Stimulated activated memory B cell treated with anti-CD40 and anti-IgM and Interleukin-4, amounts not matched to agents 10 μg/mL and 1 μg/mL and 100 μg/mL, for 72 hours (primary cell): ENCODE measurements at regions not wholly inside any gene's neighbourhood (a gene's known extent, or its start where the extent isn't known, plus 50 kb on each side); places are given as distances from the start of the nearest gene placed in this dataset.
A peak's percentile ranks its signal among the peaks of the same experiment; 100 is the strongest.
"Not testable (repeated sequence)": the region's sequence is repeated elsewhere in the genome, so short reads cannot be mapped to it uniquely, and the experiment has no call there.

Experiments
- ATAC-seq: fragments of 150-1000 bp; cut with Tn5 transposase; 2 replicates; pipeline ENCODE4 v1.10.0; 2021
- H3K27ac Mint-ChIP-seq: one replicate; pipeline ENCODE4 v1.8.0; 2022; ENCODE audit warnings: mild to moderate bottlenecking, mixed read lengths
- H3K27me3 Mint-ChIP-seq: one replicate; pipeline ENCODE4 v1.8.0; 2022; ENCODE audit warnings: mixed read lengths
- H3K36me3 Mint-ChIP-seq: one replicate; pipeline ENCODE4 v1.8.0; 2022; ENCODE audit warnings: mixed read lengths
- H3K4me1 Mint-ChIP-seq: one replicate; pipeline ENCODE4 v1.8.0; 2022; ENCODE audit warnings: mixed read lengths
- H3K4me3 Mint-ChIP-seq: one replicate; pipeline ENCODE4 v1.8.0; 2022; ENCODE audit warnings: mild to moderate bottlenecking, moderate library complexity, mixed read lengths
- H3K9me3 Mint-ChIP-seq: one replicate; pipeline ENCODE4 v1.8.0; 2022; ENCODE audit warnings: mixed read lengths

DNA sequence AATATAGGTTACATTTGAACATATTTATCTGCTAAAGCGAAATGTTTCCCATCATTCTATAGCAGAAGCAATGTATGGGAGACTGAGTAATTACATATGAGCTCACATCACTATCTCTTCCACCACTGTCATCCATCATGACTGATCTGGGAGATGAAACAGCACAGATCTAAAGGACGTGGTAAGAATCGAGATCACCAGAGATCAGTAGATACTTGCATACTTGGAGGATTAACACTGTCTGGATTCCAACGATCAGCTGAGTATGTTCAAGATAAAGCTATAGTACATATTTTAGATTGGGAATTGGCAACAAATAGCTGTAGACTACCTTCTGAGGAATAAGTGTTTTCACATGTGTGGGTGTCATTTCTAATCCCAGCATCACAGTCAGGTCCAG lies 94.6 kb downstream of the FOXD4L6 start:
- H3K27me3 Mint-ChIP-seq, ATAC-seq, H3K4me1 Mint-ChIP-seq, H3K9me3 Mint-ChIP-seq, H3K36me3 Mint-ChIP-seq, H3K27ac Mint-ChIP-seq, H3K4me3 Mint-ChIP-seq: not testable (repeated sequence)

DNA sequence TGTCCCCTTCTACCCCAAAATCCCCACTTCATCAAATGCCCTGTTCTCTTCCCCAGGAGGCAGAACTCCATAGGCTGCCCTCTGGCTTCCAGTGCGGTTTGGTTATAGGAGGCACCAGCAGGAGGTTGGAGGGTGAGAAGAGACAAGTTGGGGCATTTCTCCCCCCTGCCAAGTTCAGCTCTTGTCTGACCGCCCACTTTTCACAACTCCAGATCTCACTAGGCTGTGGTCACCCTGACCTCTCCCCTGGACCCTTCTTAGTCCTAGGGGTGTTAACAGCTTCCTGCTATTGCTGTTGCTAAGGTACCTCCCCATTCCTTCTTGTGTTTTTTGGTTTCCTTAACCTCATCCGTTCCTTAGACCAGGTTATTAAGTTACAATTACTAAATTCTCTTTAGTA lies 95.1 kb downstream of the FOXD4L6 start:
- not testable (repeated sequence) for H3K27me3 Mint-ChIP-seq, H3K36me3 Mint-ChIP-seq, H3K4me3 Mint-ChIP-seq, H3K27ac Mint-ChIP-seq, ATAC-seq, H3K9me3 Mint-ChIP-seq, H3K4me1 Mint-ChIP-seq

DNA sequence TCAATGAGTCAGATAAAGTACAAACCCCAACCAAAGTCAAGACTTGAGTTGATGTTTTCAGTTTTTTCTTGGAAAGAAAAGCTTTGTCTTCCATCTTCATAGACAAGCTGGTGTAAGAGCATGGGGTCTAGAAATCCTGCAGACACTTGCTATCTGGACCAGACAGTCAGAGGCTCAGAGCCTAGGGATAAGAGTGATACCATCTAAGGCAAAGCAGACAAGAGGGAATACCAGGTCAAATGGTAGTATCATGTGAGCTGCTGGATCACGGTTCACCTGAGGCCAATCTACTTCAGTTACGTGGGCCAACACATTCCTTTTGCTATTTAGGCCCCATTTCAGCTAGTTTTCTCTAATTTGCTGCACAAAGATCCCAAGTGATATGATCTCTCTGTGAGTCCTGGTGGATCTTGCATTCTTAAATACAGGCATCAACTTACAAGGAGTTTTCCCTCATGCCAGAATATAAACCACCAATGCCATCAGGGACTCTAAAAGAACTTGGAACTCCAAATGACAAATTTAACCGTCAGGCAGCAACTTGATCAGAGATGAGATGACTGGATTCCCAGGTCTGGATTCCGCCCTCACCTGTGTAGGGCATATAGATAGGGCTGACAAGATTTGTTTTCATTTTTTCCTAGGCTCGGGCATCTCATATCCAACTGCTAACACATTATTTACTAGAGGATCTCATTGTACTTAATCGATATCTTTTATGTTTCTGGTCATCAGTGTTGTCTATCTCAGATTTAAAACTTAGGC lies 101.4 kb downstream of the FOXD4L6 start:
- H3K4me1 Mint-ChIP-seq, H3K4me3 Mint-ChIP-seq, H3K9me3 Mint-ChIP-seq, H3K27ac Mint-ChIP-seq, H3K27me3 Mint-ChIP-seq, ATAC-seq: not testable (repeated sequence)
- peaks cover 34% of the 10 kb centered on the region for H3K36me3 Mint-ChIP-seq

DNA sequence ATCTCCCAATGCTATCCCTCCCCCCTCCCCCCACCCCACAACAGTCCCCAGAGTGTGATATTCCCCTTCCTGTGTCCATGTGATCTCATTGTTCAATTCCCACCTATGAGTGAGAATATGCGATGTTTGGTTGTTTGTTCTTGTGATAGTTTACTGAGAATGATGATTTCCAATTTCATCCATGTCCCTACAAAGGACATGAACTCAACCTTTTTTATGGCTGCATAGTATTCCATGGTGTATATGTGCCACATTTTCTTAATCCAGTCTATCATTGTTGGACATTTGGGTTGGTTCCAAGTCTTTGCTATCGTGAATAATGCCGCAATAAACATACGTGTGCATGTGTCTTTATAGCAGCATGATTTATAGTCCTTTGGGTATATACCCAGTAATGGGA lies 106.1 kb downstream of the FOXD4L6 start:
- peaks cover 45% of the 10 kb centered on the region for H3K36me3 Mint-ChIP-seq
- H3K4me3 Mint-ChIP-seq, H3K27ac Mint-ChIP-seq, H3K27me3 Mint-ChIP-seq, H3K9me3 Mint-ChIP-seq, H3K4me1 Mint-ChIP-seq, ATAC-seq: not testable (repeated sequence)

DNA sequence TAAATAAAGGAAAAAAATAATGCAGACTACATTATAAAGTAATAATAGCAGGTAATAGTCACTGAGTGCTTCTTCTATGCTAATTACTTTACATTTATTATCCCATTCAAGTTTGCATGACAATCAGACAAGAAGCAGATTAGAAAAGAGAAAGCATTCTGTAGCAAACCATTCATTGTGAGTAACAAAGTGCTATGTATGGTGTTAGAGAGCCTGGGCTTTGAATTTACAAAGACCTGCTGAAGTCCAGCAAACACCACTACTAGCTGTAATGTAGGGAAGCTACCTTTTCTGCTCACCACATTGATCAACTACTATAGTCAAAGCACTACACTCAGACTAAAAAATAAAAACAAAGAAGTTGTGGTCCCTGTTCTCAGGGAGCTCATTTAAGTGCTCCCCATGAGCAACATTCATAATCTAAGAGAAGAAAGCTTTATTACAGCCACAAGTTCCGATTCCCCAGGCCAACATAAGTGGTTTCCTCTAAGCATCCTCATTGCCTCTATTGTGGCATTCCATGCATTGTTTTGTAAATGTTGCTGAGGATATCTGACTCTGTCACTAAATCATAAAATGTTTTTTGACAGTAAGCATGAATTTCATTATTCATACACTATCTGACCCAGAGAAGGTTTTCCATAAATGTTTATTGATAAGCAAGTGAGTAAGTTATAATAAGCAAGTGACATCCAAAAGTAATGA lies 108.5 kb downstream of the FOXD4L6 start:
- H3K27ac Mint-ChIP-seq, H3K4me1 Mint-ChIP-seq, H3K9me3 Mint-ChIP-seq, H3K4me3 Mint-ChIP-seq, ATAC-seq, H3K27me3 Mint-ChIP-seq: not testable (repeated sequence)
- H3K36me3 Mint-ChIP-seq = peaks cover 46% of the 10 kb centered on the region

DNA sequence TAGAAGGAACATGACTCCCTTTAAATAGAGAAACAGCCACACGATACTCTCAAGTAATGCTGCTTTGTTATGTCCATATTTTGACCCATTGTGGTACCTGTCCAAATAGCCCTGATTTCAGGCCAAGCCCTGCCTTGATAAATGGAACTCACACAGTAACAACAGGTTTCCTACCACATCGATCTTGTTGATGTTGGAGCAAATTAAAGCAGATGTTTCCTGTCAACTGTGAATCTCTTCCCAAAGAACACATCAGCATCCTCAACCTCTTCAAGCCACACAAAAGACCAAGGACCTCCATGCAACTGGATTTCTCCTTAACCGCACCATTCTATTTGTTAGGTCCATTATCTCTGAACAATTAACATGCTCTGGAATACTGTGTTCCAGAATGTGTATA lies 109.5 kb downstream of the FOXD4L6 start:
- not testable (repeated sequence) for H3K27ac Mint-ChIP-seq, H3K4me3 Mint-ChIP-seq
- H3K36me3 Mint-ChIP-seq = peaks cover 49% of the 10 kb centered on the region

DNA sequence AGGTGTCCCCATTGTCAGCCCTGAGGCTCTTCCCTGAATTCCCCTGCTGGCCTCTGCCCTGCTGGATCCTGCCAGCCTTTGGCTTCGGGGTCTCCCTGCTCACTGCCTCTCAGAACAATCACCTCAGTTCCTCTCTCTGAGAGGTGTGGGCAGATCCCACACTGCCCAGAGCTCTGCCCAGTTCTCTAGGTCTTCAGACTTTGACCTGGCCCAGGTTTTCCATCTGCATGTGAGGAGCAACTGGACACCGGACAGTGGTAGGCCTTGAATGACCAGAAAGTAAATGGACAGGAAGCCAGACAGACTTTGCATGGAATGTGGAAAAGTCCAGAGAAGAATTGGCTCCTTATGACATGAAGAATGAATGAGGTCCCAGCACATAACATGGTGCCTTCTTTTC lies 111.8 kb downstream of the FOXD4L6 start:
- ATAC-seq = peak; percentile 26
- H3K9me3 Mint-ChIP-seq, H3K27ac Mint-ChIP-seq, H3K4me1 Mint-ChIP-seq, H3K4me3 Mint-ChIP-seq, H3K27me3 Mint-ChIP-seq: not testable (repeated sequence)
- peaks cover 52% of the 10 kb centered on the region for H3K36me3 Mint-ChIP-seq

More for the DNA sequence above, 109.5 kb downstream of the FOXD4L6 start:
- not testable (repeated sequence) for ATAC-seq, H3K27me3 Mint-ChIP-seq, H3K4me1 Mint-ChIP-seq, H3K9me3 Mint-ChIP-seq

DNA sequence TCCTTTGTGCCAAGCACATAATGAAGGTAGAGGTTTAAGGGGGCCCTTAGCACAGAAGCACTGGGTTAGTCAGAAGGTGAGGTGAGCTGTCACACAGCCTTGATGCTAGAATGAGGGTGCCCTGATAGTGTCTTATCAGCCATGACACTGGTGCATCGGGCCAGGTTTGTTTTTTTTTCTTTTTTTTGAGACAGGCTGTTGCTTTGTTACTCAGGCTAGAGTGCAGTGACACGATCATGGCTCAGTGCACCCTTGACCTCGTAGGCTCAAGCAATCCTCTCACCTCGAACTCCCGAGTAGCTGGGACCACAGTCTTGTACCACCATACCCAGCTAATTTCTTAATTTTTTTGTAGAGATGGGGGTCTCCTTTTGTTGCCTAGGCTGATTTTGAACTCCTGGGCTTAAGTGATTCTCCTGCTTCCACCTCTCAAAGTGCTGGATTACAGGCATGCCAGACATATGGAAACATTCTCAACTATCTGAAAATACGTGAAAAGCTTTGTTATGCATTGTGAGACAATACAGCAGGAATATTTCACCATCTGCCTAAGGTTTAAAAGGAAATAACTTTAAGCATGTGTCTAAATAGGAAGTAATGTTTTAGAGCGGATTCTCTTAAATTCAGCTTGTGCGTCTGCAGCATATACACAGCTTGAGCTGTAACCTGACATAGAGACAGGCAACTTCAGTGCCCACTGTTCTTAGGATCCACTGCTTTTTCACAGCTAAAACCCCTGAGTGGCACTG lies 128.4 kb downstream of the FOXD4L6 start:
- not testable (repeated sequence) for H3K27me3 Mint-ChIP-seq, H3K27ac Mint-ChIP-seq, ATAC-seq, H3K4me3 Mint-ChIP-seq, H3K9me3 Mint-ChIP-seq
- Mint-ChIP-seq H3K36me3 (peaks cover 44% of the 10 kb centered on the region), H3K4me1 (peaks cover 40% of the 10 kb centered on the region)

DNA sequence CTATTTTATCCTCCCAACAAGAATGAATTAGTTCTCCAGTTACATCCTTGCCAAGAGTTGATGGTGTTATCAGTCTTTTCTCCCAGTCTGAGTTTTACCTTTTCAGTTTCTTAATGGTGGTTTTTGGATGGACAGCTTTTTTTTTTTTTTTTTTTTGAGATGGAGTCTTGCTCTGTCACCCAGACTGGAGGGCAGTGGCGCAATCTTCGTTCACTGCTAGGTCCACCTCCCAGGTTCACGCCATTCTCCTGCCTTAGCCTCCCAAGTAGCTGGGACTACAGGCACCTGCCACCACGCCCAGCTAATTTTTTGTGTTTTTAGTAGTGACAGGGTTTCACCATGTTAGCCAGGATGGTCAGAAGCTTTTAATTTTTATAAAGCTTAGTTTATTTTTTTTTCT lies 133.0 kb downstream of the FOXD4L6 start:
- not testable (repeated sequence) for H3K4me3 Mint-ChIP-seq, H3K27me3 Mint-ChIP-seq, ATAC-seq, H3K27ac Mint-ChIP-seq, H3K9me3 Mint-ChIP-seq
- peaks cover 44% of the 10 kb centered on the region for H3K4me1 Mint-ChIP-seq
- H3K36me3 Mint-ChIP-seq = peaks cover 40% of the 10 kb centered on the region

DNA sequence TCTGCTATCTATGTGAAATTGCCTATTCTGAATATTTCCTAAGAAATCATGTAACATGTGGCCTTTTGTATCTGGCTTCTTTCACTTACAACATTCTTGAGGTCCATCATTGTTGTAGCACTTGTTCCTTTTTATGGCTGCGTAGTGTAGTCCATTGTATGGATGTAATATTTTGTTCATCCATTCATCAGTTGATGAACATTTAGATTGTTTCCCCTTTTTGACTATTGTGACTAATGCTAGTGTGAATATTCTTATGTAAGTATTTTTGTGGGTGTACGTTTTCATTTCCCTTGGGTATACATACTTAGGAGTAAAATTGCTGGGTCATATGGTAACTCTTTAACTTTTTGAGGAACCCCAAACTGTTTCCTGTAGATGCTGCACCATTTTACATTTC lies 134.6 kb downstream of the FOXD4L6 start:
- H3K27ac Mint-ChIP-seq, ATAC-seq, H3K9me3 Mint-ChIP-seq, H3K27me3 Mint-ChIP-seq: not testable (repeated sequence)
- Mint-ChIP-seq H3K4me3 (peak overlapping the region; percentile 70), H3K36me3 (peaks cover 28% of the 10 kb centered on the region), H3K4me1 (peaks cover 30% of the 10 kb centered on the region)

DNA sequence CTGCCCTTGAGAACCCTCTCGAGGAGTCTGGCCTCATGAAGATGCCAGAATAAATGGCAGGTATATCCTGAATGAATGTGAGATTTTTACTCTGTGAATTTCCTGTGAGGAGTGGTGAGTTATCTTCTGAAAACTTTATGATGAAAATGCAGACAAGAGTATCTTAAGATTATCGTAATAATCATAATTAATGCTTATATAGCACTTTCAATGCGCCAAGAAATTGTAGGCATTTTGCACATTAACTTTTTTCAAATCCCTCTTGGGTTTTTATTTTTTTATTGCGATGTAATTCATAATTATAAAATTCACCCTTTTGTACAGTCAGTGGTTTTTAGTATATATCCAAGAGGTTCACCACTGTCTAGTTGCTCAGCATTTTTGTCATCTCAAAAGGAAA lies 135.1 kb downstream of the FOXD4L6 start:
- not testable (repeated sequence) for H3K9me3 Mint-ChIP-seq, H3K27me3 Mint-ChIP-seq, ATAC-seq, H3K27ac Mint-ChIP-seq
- H3K36me3 Mint-ChIP-seq = peaks cover 30% of the 10 kb centered on the region
- H3K4me1 Mint-ChIP-seq = peaks cover 28% of the 10 kb centered on the region
- peak overlapping the region; percentile 70 for H3K4me3 Mint-ChIP-seq

DNA sequence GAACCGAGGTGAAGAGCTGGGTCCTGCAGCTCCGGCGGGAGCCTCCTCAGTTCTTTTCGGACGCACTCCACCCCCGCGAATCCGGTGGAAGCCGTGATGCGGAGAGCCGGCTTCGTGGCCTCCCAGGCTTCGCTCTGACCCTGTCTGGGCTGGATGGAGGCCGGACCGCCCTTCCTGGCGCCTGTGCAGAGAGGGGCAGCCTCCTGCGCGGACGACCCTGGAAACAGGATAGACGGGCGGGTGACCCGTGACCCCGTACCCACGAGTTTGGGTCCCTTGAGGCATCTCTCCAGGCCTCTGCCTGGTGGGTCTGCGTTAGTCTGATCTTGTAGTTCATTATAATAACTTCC lies 136.0 kb downstream of the FOXD4L6 start:
- not testable (repeated sequence) for H3K9me3 Mint-ChIP-seq, H3K27ac Mint-ChIP-seq, H3K4me3 Mint-ChIP-seq, H3K27me3 Mint-ChIP-seq
- peak; percentile 66 for ATAC-seq
- peaks cover 30% of the 10 kb centered on the region for H3K4me1 Mint-ChIP-seq
- H3K36me3 Mint-ChIP-seq = peaks cover 32% of the 10 kb centered on the region

DNA sequence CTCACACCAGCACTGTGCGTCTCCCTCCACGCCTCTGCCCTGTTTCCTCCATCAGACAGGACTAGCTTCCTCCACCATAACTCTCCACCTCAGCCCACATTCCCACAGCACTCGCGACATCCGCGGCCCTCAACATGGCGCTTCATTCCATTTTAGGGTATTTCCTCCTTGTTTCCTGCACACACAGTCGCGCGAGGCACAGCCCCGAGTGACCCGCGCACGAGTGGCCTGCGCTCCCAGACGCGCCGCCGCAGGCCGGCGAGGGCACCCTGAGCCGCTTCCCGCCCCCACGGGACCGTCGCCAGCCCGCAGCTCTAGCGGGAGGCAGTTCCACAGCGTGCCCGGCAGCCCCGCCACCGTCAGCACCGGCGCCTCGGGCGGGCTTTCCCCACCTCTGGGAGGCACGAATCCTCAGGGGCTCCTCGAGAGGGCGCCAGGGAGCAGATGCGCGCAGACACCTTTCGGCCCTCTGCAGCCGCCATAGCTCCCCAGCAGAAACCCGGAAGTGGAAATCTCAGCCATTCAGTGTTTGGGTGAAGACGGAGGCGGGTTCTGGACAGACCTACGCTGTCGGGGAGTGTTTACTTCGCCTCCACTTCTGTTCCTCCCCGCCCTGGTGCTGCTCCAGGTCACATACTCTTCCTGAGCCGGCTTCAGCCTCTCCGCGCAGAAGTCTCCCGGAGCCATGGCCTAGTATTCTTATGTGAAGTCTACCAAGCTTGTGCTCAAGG lies 136.6 kb downstream of the FOXD4L6 start:
- ATAC-seq = peak; percentile 100
- H3K4me3 Mint-ChIP-seq, H3K9me3 Mint-ChIP-seq, H3K27ac Mint-ChIP-seq, H3K27me3 Mint-ChIP-seq: not testable (repeated sequence)
- Mint-ChIP-seq H3K4me1 (peaks cover 25% of the 10 kb centered on the region), H3K36me3 (peaks cover 27% of the 10 kb centered on the region)

DNA sequence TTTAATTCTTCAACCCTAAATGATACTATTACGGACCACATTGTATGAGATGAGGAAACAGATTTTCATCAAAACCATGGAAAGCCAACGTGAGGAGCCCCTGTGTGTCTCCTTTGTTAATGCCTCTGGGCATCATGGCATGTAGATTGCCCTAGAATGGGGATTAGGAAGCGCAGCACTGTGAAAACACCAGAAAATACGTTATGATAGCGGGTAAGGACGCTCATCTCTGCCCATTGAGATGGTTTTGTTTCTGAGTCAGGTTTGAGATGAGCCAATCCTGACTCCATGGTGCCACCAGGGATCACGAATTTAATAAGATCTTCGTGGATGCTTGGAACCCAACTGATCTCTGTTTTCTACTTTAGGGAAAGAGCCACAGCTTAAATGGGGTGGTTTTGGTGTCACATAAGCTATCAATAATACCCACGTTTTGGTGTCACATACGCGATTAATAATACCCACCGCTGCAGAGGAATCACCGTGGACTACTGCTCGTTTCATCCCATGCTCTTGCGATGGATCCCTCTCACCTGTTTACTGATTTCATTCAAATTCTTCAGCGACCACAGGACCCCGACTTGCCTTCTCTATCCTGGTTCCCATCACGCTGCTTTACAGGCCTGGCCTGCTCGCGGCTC lies 137.3 kb downstream of the FOXD4L6 start:
- H3K36me3 Mint-ChIP-seq = peaks cover 22% of the 10 kb centered on the region
- H3K4me3 Mint-ChIP-seq, H3K27ac Mint-ChIP-seq, ATAC-seq, H3K9me3 Mint-ChIP-seq, H3K27me3 Mint-ChIP-seq: not testable (repeated sequence)
- H3K4me1 Mint-ChIP-seq = peaks cover 20% of the 10 kb centered on the region

DNA sequence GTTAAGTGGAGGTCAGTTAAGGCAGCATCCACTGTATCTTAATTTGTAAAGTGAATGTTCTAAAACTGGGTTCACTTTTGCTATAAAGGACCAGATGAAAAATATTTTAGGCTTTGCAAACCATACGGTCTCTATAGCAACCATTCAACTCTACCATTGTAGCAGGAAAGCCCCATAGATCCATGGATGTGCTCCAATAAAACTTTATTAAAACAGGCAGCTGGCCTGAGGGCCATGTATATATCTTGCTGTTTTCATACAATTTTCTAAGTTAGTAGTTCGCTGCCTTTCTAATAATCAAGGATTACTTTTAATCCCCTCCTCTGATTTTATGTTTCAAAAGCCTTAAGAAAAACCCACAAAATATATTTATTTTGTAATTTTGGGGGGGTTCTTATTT lies 142.1 kb downstream of the FOXD4L6 start:
- not testable (repeated sequence) for H3K9me3 Mint-ChIP-seq, H3K27me3 Mint-ChIP-seq, H3K27ac Mint-ChIP-seq, ATAC-seq, H3K4me3 Mint-ChIP-seq
- Mint-ChIP-seq H3K4me1 (peaks cover 13% of the 10 kb centered on the region), H3K36me3 (peaks cover 20% of the 10 kb centered on the region)
